ENCODE measurements at regions not wholly inside any gene's neighbourhood (a gene's known extent, or its start where the extent isn't known, plus 50 kb on each side); places are given as distances from the start of the nearest gene placed in this dataset.
A peak's percentile ranks its signal among the peaks of the same experiment; 100 is the strongest.

- DNase-seq (ENCODE audit: low read depth) = no peak
- H3K4me3 ChIP-seq (ENCODE audit: low read depth, low read length) = no peak overlapping the region
- no peak for TF ChIP-seq MYC (IDR thresholded peaks at IDR 0.05; ENCODE audit: low read depth, low read length)
Measured at GRCh38 chr14:81709681-81710080, 176.0 kb upstream of the SEL1L start.

- H3K4me3 ChIP-seq (ENCODE audit: low read depth, low read length) = no peak overlapping the region
- DNase-seq (ENCODE audit: low read depth) = peak; percentile 64
- TF ChIP-seq MYC (IDR thresholded peaks at IDR 0.05; ENCODE audit: low read depth, low read length) (no peak), MAX (IDR thresholded peaks at IDR 0.05; ENCODE audit: low read depth, low read length) (no peak), CTCF (IDR thresholded peaks at IDR 0.05; ENCODE audit: low read depth, low read length) (peak; percentile 61)
Measured at GRCh38 chr14:81710232-81710845, 176.7 kb upstream of the SEL1L start.

- TF ChIP-seq MAX (IDR thresholded peaks at IDR 0.05; ENCODE audit: low read depth, low read length) (no peak), POLR2A (IDR thresholded peaks at IDR 0.05; ENCODE audit: extremely low read depth, insufficient read length) (no peak), MYC (IDR thresholded peaks at IDR 0.05; ENCODE audit: low read depth, low read length) (no peak), CTCF (IDR thresholded peaks at IDR 0.05; ENCODE audit: low read depth, low read length) (no peak)
- DNase-seq (ENCODE audit: low read depth) = no peak
Measured at GRCh38 chr14:81715731-81716130, 182.1 kb upstream of the SEL1L start.

GRCh38 chr14:81716953-81717352, 183.3 kb upstream of the SEL1L start:
- TF ChIP-seq MAX (IDR thresholded peaks at IDR 0.05; ENCODE audit: low read depth, low read length) = no peak
- TF ChIP-seq MYC (IDR thresholded peaks at IDR 0.05; ENCODE audit: low read depth, low read length) = no peak
- no peak for TF ChIP-seq POLR2A (IDR thresholded peaks at IDR 0.05; ENCODE audit: extremely low read depth, insufficient read length)
- TF ChIP-seq CTCF (IDR thresholded peaks at IDR 0.05; ENCODE audit: low read depth, low read length) = no peak
- DNase-seq (ENCODE audit: low read depth) = no peak
- no peak overlapping the region for H3K4me3 ChIP-seq (ENCODE audit: low read depth, low read length)

More at GRCh38 chr14:81715731-81716130, 182.1 kb upstream of the SEL1L start:
- H3K4me3 ChIP-seq (ENCODE audit: low read depth, low read length) = no peak overlapping the region

- TF ChIP-seq MYC (IDR thresholded peaks at IDR 0.05; ENCODE audit: low read depth, low read length) = no peak
- TF ChIP-seq CTCF (IDR thresholded peaks at IDR 0.05; ENCODE audit: low read depth, low read length) = no peak
- TF ChIP-seq MAX (IDR thresholded peaks at IDR 0.05; ENCODE audit: low read depth, low read length) = no peak
- TF ChIP-seq POLR2A (IDR thresholded peaks at IDR 0.05; ENCODE audit: extremely low read depth, insufficient read length) = no peak
- no peak for DNase-seq (ENCODE audit: low read depth)
- no peak overlapping the region for H3K4me3 ChIP-seq (ENCODE audit: low read depth, low read length)
Measured at GRCh38 chr14:81723956-81724355, 190.3 kb upstream of the SEL1L start.

- TF ChIP-seq POLR2A (IDR thresholded peaks at IDR 0.05; ENCODE audit: extremely low read depth, insufficient read length) (no peak), MYC (IDR thresholded peaks at IDR 0.05; ENCODE audit: low read depth, low read length) (no peak), CTCF (IDR thresholded peaks at IDR 0.05; ENCODE audit: low read depth, low read length) (no peak), MAX (IDR thresholded peaks at IDR 0.05; ENCODE audit: low read depth, low read length) (no peak)
- no peak overlapping the region for H3K4me3 ChIP-seq (ENCODE audit: low read depth, low read length)
- no peak for DNase-seq (ENCODE audit: low read depth)
Measured at GRCh38 chr14:81727218-81727617, 193.6 kb upstream of the SEL1L start.

Measured in NB4 (cell line).